Suprapubic skin (tissue), 4 donors: ENCODE measurements at regions not wholly inside any gene's neighbourhood (a gene's known extent, or its start where the extent isn't known, plus 50 kb on each side); places are given as distances from the start of the nearest gene placed in this dataset.
"Not testable (repeated sequence)": the region's sequence is repeated elsewhere in the genome, so short reads cannot be mapped to it uniquely, and the experiment has no call there.

ENCODE experiments used
- DNase-seq, 2 donors: peaks; one replicate each; pipeline ENCODE4 v3.0.0-alpha.2; 2019; ENCODE audit warnings: low spot score in 2 of 2
- H3K27ac ChIP-seq: fragments of 200-600 bp; sonication (generic); one replicate; pipeline ENCODE4 v1.5.1; 2019
- H3K27me3 ChIP-seq: fragments of 200-600 bp; sonication (generic); one replicate; pipeline ENCODE4 v1.5.1; 2019
- H3K36me3 ChIP-seq: fragments of 200-600 bp; sonication (generic); one replicate; pipeline ENCODE4 v1.5.1; 2019
- H3K4me1 ChIP-seq: fragments of 200-600 bp; sonication (generic); one replicate; pipeline ENCODE4 v1.5.1; 2019
- H3K4me3 ChIP-seq: fragments of 200-600 bp; sonication (generic); one replicate; pipeline ENCODE4 v1.5.1; 2019; ENCODE audit warnings: mild to moderate bottlenecking
- H3K9me3 ChIP-seq: fragments of 200-600 bp; sonication (generic); one replicate; pipeline ENCODE4 v1.5.1; 2019
- CTCF ChIP-seq, 2 donors: fragments of 200-600 bp in 1 of 2; fragments of 450-650 bp in 1 of 2; sonication (generic) in 1 of 2; IDR thresholded peaks; one replicate each; pipeline ENCODE4 v1.5.1; 2016 to 2019; ENCODE audit warnings: antibody characterized with exemption in 2 of 2, mild to moderate bottlenecking in 1 of 2, moderate library complexity in 1 of 2
- EP300 ChIP-seq: sonication (generic); formaldehyde crosslinking; IDR thresholded peaks from one replicate; pipeline ENCODE4 v1.6.1; 2017; ENCODE audit warnings: antibody characterized with exemption
- POLR2A ChIP-seq, 2 donors: fragments of 450-650 bp; IDR thresholded peaks; one replicate each; pipeline ENCODE4 v1.6.1; 2017; ENCODE audit warnings: antibody characterized with exemption in 2 of 2, mild to moderate bottlenecking in 2 of 2, moderate library complexity in 2 of 2
- POLR2AphosphoS5 ChIP-seq, 3 donors: sonication (generic); formaldehyde crosslinking; IDR thresholded peaks; one replicate each; pipeline ENCODE4 v1.6.1; 2017; ENCODE audit warnings: antibody characterized with exemption in 3 of 3
- WGBS: methylation state at CpG from one replicate; pipeline ENCODE4 v1.1.5; 2018; 5-methylcytosine and 5-hydroxymethylcytosine counted together

GRCh38 chr1:113293256-113293626 lies 97.1 kb upstream of the MAGI3 start:
- TF ChIP-seq POLR2A (IDR thresholded peaks at IDR 0.05) (no peak), POLR2AphosphoS5 (IDR thresholded peaks at IDR 0.05) (no peak), EP300 (no peak), CTCF (IDR thresholded peaks at IDR 0.05) (no peak)
- 89% methylated on average over 11 of the region's 11 CpGs for WGBS
- no peak overlapping the region for H3K4me3 ChIP-seq
- no peaks in the 10 kb centered on the region for H3K9me3 ChIP-seq
- H3K27me3 ChIP-seq = peaks cover 4% of the 10 kb centered on the region
- no peaks in the 10 kb centered on the region for H3K4me1 ChIP-seq
- no peaks in the 10 kb centered on the region for H3K36me3 ChIP-seq
- no peak for DNase-seq
- H3K27ac ChIP-seq = no peak overlapping the region

GRCh38 chr1:113297749-113298148 lies 92.6 kb upstream of the MAGI3 start:
- WGBS = 89% methylated on average over 1 of the region's 1 CpG
- DNase-seq = no peak
- Histone ChIP-seq H3K27ac (no peak overlapping the region), H3K4me1 (no peaks in the 10 kb centered on the region), H3K4me3 (no peak overlapping the region), H3K36me3 (no peaks in the 10 kb centered on the region), H3K9me3 (no peaks in the 10 kb centered on the region), H3K27me3 (peaks cover 4% of the 10 kb centered on the region)
- no peak for TF ChIP-seq POLR2A (IDR thresholded peaks at IDR 0.05)
- no peak for TF ChIP-seq EP300
- no peak for TF ChIP-seq CTCF (IDR thresholded peaks at IDR 0.05)
- TF ChIP-seq POLR2AphosphoS5 (IDR thresholded peaks at IDR 0.05) = no peak

- H3K27me3 ChIP-seq = no peaks in the 10 kb centered on the region
- WGBS = 53% methylated on average over 3 of the region's 3 CpGs
- DNase-seq = no peak
- H3K4me3 ChIP-seq = no peak overlapping the region
- TF ChIP-seq POLR2A (IDR thresholded peaks at IDR 0.05) (no peak), POLR2AphosphoS5 (IDR thresholded peaks at IDR 0.05) (no peak), EP300 (no peak), CTCF (IDR thresholded peaks at IDR 0.05) (no peak)
- no peaks in the 10 kb centered on the region for H3K36me3 ChIP-seq
- no peak overlapping the region for H3K27ac ChIP-seq
- H3K9me3 ChIP-seq = no peaks in the 10 kb centered on the region
- no peaks in the 10 kb centered on the region for H3K4me1 ChIP-seq
Measured at GRCh38 chr1:113298941-113299340, 91.4 kb upstream of the MAGI3 start.

- Histone ChIP-seq H3K9me3 (no peaks in the 10 kb centered on the region), H3K27ac (no peak overlapping the region), H3K36me3 (no peaks in the 10 kb centered on the region), H3K4me1 (no peaks in the 10 kb centered on the region), H3K27me3 (no peaks in the 10 kb centered on the region), H3K4me3 (no peak overlapping the region)
- no peak for TF ChIP-seq EP300
- TF ChIP-seq POLR2AphosphoS5 (IDR thresholded peaks at IDR 0.05) = no peak
- no peak for TF ChIP-seq POLR2A (IDR thresholded peaks at IDR 0.05)
- no peak for TF ChIP-seq CTCF (IDR thresholded peaks at IDR 0.05)
- DNase-seq = no peak
- WGBS = 85% methylated on average over 2 of the region's 2 CpGs
Measured at GRCh38 chr1:113302636-113303035, 87.7 kb upstream of the MAGI3 start.

GRCh38 chr1:113303267-113303666 lies 87.0 kb upstream of the MAGI3 start:
- WGBS = 63% methylated on average over 9 of the region's 9 CpGs
- Histone ChIP-seq H3K27me3 (no peaks in the 10 kb centered on the region), H3K4me1 (no peaks in the 10 kb centered on the region), H3K27ac (no peak overlapping the region), H3K4me3 (no peak overlapping the region), H3K9me3 (no peaks in the 10 kb centered on the region), H3K36me3 (no peaks in the 10 kb centered on the region)
- TF ChIP-seq EP300 (no peak), POLR2A (IDR thresholded peaks at IDR 0.05) (no peak), CTCF (IDR thresholded peaks at IDR 0.05) (no peak), POLR2AphosphoS5 (IDR thresholded peaks at IDR 0.05) (no peak)
- DNase-seq = no peak

GRCh38 chr1:113305029-113305428 lies 85.3 kb upstream of the MAGI3 start:
- DNase-seq, H3K9me3 ChIP-seq, H3K36me3 ChIP-seq, H3K4me3 ChIP-seq, H3K27ac ChIP-seq, H3K27me3 ChIP-seq, H3K4me1 ChIP-seq: not testable (repeated sequence)
- WGBS = 97% methylated on average over 4 of the region's 4 CpGs
